B cell (primary cell): ENCODE measurements at regions not wholly inside any gene's neighbourhood (a gene's known extent, or its start where the extent isn't known, plus 50 kb on each side); places are given as distances from the start of the nearest gene placed in this dataset.

Experiments used
- CTCF ChIP-seq: fragments of 200-600 bp; IDR thresholded peaks from one replicate; pipeline ENCODE4 v1.8.0; 2022; ENCODE audit warnings: antibody characterized with exemption, mild to moderate bottlenecking
- EZH2 ChIP-seq: IDR thresholded peaks from 2 replicates; pipeline ENCODE4 v1.6.1; 2012; ENCODE audit warnings: borderline replicate concordance, low read depth, mild to moderate bottlenecking, moderate library complexity, low read length; ENCODE audit not compliant: insufficient read depth, poor library complexity, severe bottlenecking

GRCh38 chr2:118166242-118166641, 78.0 kb downstream of the INSIG2 start:
- TF ChIP-seq CTCF (no peak), EZH2 (no peak)
